HepG2 (cell line): ENCODE measurements at regions not wholly inside any gene's neighbourhood (a gene's known extent, or its start where the extent isn't known, plus 50 kb on each side); places are given as distances from the start of the nearest gene placed in this dataset.

Source experiments
- ATAC-seq: fragments of 200-7000 bp; cut with Tn5 transposase; 3 replicates; pipeline ENCODE4 v1.9.1; 2020; ENCODE audit warnings: mild to moderate bottlenecking, moderate library complexity
- BruUV-seq: library from RNA; stranded (reverse); fragments of 400-500 nt; replicated peaks from 2 replicates; lab custom pipeline; 2021; lab: Mats Ljungman, UMichigan
- CTCF ChIA-PET: fragments of 300-600 bp; formaldehyde crosslinking; extraction: SDS; loops from one replicate; lab custom pipeline; 2021; ENCODE audit warnings: low total read pairs, inconsistent platforms, low intra/inter-chr PET ratio; lab: Yijun Ruan, JAX
- POLR2A ChIA-PET: fragments of 350-600 bp; sonication (Branson Sonifier 250); formaldehyde crosslinking; loops from one replicate; lab custom pipeline; 2020; ENCODE audit warnings: antibody characterized with exemption, inconsistent platforms; lab: Yijun Ruan, JAX
- DNase-seq: peaks from one replicate; pipeline ENCODE4 v3.0.0-alpha.2; 2015; ENCODE audit warnings: low spot score
- FAIRE-seq: peaks from 3 replicates; lab custom pipeline; 2011; peaks lifted over from hg19 to GRCh38; lab: Jason Lieb, UNC
- H2AFZ ChIP-seq: one replicate; pipeline ENCODE4 v1.6.1; 2011; ENCODE audit warnings: low read length, inconsistent platforms
- H3K27ac ChIP-seq: fragments of 300-600 bp; 3 replicates; pipeline ENCODE4 v1.8.0; 2011; ENCODE audit warnings: mixed run types, mild to moderate bottlenecking, mixed read lengths, low read length, inconsistent platforms; ENCODE audit not compliant: insufficient read depth; ENCODE audit errors: extremely low read length
- H3K27me3 ChIP-seq, 2 experiments: fragments of 200-600 bp in 1 of 2; 2 replicates in 1 of 2; 3 replicates in 1 of 2; pipeline versions ENCODE4 v1.6.0 to v1.8.0; 2011; ENCODE audit warnings: low read length in 2 of 2, mild to moderate bottlenecking in 2 of 2, moderate library complexity in 2 of 2, inconsistent platforms in 1 of 2; ENCODE audit not compliant: insufficient read depth in 2 of 2, control insufficient read depth in 1 of 2
- H3K36me3 ChIP-seq, 2 experiments: fragments of 200-600 bp in 1 of 2; replicated peaks in 1 of 2; 2 replicates in 1 of 2; 3 replicates in 1 of 2; pipeline versions ENCODE4 v1.5.1 to v1.8.0; 2011; ENCODE audit warnings: low read length in 2 of 2, inconsistent platforms in 1 of 2; ENCODE audit not compliant: insufficient read depth in 2 of 2, control insufficient read depth in 1 of 2
- H3K4me1 ChIP-seq: 2 replicates; pipeline ENCODE4 v1.5.1; 2012; ENCODE audit warnings: low read length, inconsistent platforms; ENCODE audit not compliant: insufficient read depth
- H3K4me2 ChIP-seq: 2 replicates; pipeline ENCODE4 v1.6.0; 2011; ENCODE audit warnings: low read depth, low read length, inconsistent platforms
- H3K4me3 ChIP-seq, 3 experiments: fragments of 200-600 bp in 1 of 3; sonication (generic), shearing (Covaris generic) in 1 of 3; replicated peaks in 1 of 3; 2 replicates each; pipeline ENCODE4 v1.5.1; 2011 to 2016; ENCODE audit warnings: low read length in 3 of 3, inconsistent platforms in 2 of 3, low read depth in 2 of 3, mild to moderate bottlenecking in 2 of 3, control low read depth in 1 of 3, mixed read lengths in 1 of 3; ENCODE audit not compliant: insufficient read depth in 1 of 3
- H3K79me2 ChIP-seq: one replicate; pipeline ENCODE4 v1.6.1; 2011; ENCODE audit warnings: low read length, inconsistent platforms; ENCODE audit not compliant: insufficient read depth
- H3K9ac ChIP-seq: 2 replicates; pipeline ENCODE4 v1.6.0; 2011; ENCODE audit warnings: mild to moderate bottlenecking, low read depth, low read length, inconsistent platforms; ENCODE audit not compliant: insufficient read depth
- H3K9me3 ChIP-seq: 2 replicates; pipeline ENCODE4 v1.5.1; 2012; ENCODE audit warnings: mild to moderate bottlenecking, low read length
- H4K20me1 ChIP-seq: 2 replicates; pipeline ENCODE4 v1.6.0; 2011; ENCODE audit warnings: inconsistent platforms, mild to moderate bottlenecking, low read length, moderate library complexity; ENCODE audit not compliant: insufficient read depth
- HNRNPUL1 ChIP-seq: fragments of 200-400 bp; formaldehyde crosslinking; IDR thresholded peaks from 2 replicates; pipeline ENCODE4 v1.6.1; 2017; ENCODE audit warnings: low read depth, mild to moderate bottlenecking, low read length, moderate library complexity
- KLF6 ChIP-seq: IDR thresholded peaks from 2 replicates; pipeline ENCODE4 v1.8.0; 2016; ENCODE audit warnings: missing biosample characterization, missing genetic modification reagents
- TARDBP ChIP-seq: sonication (generic); formaldehyde crosslinking; IDR thresholded peaks from 2 replicates; pipeline ENCODE4 v1.8.0; 2022; ENCODE audit warnings: mild to moderate bottlenecking, missing genetic modification reagents
- ZNF24 ChIP-seq: fragments of 450-650 bp; IDR thresholded peaks from 2 replicates; pipeline ENCODE4 v1.6.1; 2017; ENCODE audit warnings: antibody characterized with exemption, mild to moderate bottlenecking
- ZNF501 ChIP-seq: sonication (generic); formaldehyde crosslinking; IDR thresholded peaks from 2 replicates; pipeline ENCODE4 v1.5.1; 2020; ENCODE audit warnings: mild to moderate bottlenecking, moderate library complexity, missing genetic modification reagents
- ZNF619 ChIP-seq: sonication (generic); formaldehyde crosslinking; IDR thresholded peaks from 2 replicates; pipeline ENCODE4 v1.4.0; 2020; ENCODE audit warnings: mild to moderate bottlenecking, missing genetic modification reagents
- ZNF746 ChIP-seq: sonication (generic); formaldehyde crosslinking; IDR thresholded peaks from 2 replicates; pipeline ENCODE4 v1.8.0; 2022; ENCODE audit warnings: mild to moderate bottlenecking, missing genetic modification reagents
- WGBS: methylation state at CpG from one replicate; pipeline ENCODE4 v1.1.6; 2017; ENCODE audit warnings: low lambda C conversion rate; 5-methylcytosine and 5-hydroxymethylcytosine counted together
- in situ Hi-C: cut with HindIII; loops from 2 replicates; pipeline ENCODE4 v1.10.0; 2017; ENCODE audit warnings: low pct_unique_long_range_greater_than_20kb; ENCODE audit not compliant: extremely low pct_ligation_motif_present
- intact Hi-C: fragments of 100-400 bp; cut with micrococcal nuclease; formaldehyde crosslinking; loops from one replicate; pipeline ENCODE4 v1.10.0; 2022; ENCODE audit not compliant: unreplicated experiment
- TF ChIP-seq, protein P1 (sequence below): sonication (generic); formaldehyde crosslinking; IDR thresholded peaks from 2 replicates; pipeline ENCODE4 v1.5.1; 2020; ENCODE audit warnings: mild to moderate bottlenecking, missing genetic modification reagents, moderate library complexity
- TF ChIP-seq, protein P2 (sequence below): sonication (generic); formaldehyde crosslinking; IDR thresholded peaks from 2 replicates; pipeline ENCODE4 v1.8.1; 2022; ENCODE audit warnings: mild to moderate bottlenecking, missing genetic modification reagents
- TF ChIP-seq, protein P3 (sequence below), 2 experiments: sonication (generic) in 1 of 2; formaldehyde crosslinking in 1 of 2; IDR thresholded peaks; 2 replicates each; pipeline versions ENCODE4 v1.6.1 to v1.9.0; 2014 to 2022; ENCODE audit warnings: antibody characterized with exemption in 1 of 2, borderline replicate concordance in 1 of 2, inconsistent platforms in 1 of 2, low read depth in 1 of 2, missing genetic modification reagents in 1 of 2
- TF ChIP-seq, protein P4 (sequence below): sonication (generic); formaldehyde crosslinking; IDR thresholded peaks from 2 replicates; pipeline ENCODE4 v1.4.0; 2020; ENCODE audit warnings: missing genetic modification reagents

DNA sequence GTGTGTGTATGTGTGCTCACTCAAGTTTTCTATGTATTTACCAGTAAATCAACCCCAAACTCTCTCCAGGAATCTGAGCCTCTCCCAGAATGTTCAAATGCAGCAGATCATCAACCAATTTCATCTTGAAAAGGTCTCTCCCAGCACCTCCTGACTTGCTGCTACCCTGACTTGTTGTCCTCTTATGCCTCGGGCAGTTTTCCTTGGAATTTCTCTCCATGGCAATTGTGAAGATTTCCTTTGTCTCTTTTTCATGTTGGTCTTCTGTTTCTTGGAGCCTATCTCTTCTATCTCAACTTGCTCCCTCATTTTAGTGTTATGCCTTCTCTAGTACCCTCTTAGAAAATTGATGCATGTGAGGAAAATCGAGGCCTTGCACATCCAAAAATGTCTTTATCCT is 303.6 kb upstream of the KIF2A start (continued):
- TF ChIP-seq, protein P1, sequence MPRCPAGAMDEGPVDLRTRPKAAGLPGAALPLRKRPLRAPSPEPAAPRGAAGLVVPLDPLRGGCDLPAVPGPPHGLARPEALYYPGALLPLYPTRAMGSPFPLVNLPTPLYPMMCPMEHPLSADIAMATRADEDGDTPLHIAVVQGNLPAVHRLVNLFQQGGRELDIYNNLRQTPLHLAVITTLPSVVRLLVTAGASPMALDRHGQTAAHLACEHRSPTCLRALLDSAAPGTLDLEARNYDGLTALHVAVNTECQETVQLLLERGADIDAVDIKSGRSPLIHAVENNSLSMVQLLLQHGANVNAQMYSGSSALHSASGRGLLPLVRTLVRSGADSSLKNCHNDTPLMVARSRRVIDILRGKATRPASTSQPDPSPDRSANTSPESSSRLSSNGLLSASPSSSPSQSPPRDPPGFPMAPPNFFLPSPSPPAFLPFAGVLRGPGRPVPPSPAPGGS (CRISPR knock-in tag), result no peak

DNA sequence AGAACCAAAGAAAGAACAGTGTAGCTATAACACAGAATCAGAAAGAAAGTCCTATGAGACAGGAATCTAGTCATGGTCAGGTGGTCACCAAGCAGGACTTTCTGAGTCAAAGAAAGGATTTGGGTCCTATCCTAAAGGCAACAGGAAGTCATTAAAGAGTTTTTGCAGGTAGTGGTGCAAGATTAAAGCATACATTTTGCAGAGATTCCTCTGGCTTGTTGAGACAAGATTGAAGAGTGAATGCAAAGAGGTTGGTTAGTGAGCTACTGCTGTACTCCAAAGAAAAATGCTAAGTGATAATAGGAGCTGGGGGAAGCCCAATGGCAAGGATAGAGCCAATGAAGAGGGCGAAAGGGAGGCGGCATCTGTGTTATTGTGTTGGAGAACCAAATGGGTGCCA is 300.5 kb upstream of the KIF2A start:
- Histone ChIP-seq H3K9ac (no peak overlapping the region), H3K79me2 (no peaks in the 10 kb centered on the region), H3K27me3 (peaks cover 0 to 10% of the 10 kb centered on the region in 2 experiments; a peak in 1 of 5 replicates), H2AFZ (no peak overlapping the region), H3K4me1 (no peaks in the 10 kb centered on the region), H3K36me3 (no peaks in the 10 kb centered on the region), H3K9me3 (no peaks in the 10 kb centered on the region), H3K4me2 (no peak overlapping the region), H4K20me1 (no peaks in the 10 kb centered on the region), H3K27ac (no peak overlapping the region), H3K4me3 (no peak overlapping the region)
- POLR2A ChIA-PET, result no interaction called here
- intact Hi-C loops, result no loop called here
- CTCF ChIA-PET, result no interaction called here
- TF ChIP-seq TARDBP (CRISPR knock-in tag), result no peak
- TF ChIP-seq, protein P2, sequence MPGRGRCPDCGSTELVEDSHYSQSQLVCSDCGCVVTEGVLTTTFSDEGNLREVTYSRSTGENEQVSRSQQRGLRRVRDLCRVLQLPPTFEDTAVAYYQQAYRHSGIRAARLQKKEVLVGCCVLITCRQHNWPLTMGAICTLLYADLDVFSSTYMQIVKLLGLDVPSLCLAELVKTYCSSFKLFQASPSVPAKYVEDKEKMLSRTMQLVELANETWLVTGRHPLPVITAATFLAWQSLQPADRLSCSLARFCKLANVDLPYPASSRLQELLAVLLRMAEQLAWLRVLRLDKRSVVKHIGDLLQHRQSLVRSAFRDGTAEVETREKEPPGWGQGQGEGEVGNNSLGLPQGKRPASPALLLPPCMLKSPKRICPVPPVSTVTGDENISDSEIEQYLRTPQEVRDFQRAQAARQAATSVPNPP (CRISPR knock-in tag), result no peak
- TF ChIP-seq ZNF24, result no peak
- TF ChIP-seq ZNF619 (CRISPR knock-in tag), result no peak
- TF ChIP-seq, protein P3, sequence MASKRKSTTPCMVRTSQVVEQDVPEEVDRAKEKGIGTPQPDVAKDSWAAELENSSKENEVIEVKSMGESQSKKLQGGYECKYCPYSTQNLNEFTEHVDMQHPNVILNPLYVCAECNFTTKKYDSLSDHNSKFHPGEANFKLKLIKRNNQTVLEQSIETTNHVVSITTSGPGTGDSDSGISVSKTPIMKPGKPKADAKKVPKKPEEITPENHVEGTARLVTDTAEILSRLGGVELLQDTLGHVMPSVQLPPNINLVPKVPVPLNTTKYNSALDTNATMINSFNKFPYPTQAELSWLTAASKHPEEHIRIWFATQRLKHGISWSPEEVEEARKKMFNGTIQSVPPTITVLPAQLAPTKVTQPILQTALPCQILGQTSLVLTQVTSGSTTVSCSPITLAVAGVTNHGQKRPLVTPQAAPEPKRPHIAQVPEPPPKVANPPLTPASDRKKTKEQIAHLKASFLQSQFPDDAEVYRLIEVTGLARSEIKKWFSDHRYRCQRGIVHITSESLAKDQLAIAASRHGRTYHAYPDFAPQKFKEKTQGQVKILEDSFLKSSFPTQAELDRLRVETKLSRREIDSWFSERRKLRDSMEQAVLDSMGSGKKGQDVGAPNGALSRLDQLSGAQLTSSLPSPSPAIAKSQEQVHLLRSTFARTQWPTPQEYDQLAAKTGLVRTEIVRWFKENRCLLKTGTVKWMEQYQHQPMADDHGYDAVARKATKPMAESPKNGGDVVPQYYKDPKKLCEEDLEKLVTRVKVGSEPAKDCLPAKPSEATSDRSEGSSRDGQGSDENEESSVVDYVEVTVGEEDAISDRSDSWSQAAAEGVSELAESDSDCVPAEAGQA (IDR thresholded peaks at IDR 0.05; ENCODE audit: low read depth), result no peak
- TF ChIP-seq, protein P3 (CRISPR knock-in tag; IDR thresholded peaks at IDR 0.05; ENCODE audit: borderline replicate concordance), result no peak
- TF ChIP-seq, protein P4, sequence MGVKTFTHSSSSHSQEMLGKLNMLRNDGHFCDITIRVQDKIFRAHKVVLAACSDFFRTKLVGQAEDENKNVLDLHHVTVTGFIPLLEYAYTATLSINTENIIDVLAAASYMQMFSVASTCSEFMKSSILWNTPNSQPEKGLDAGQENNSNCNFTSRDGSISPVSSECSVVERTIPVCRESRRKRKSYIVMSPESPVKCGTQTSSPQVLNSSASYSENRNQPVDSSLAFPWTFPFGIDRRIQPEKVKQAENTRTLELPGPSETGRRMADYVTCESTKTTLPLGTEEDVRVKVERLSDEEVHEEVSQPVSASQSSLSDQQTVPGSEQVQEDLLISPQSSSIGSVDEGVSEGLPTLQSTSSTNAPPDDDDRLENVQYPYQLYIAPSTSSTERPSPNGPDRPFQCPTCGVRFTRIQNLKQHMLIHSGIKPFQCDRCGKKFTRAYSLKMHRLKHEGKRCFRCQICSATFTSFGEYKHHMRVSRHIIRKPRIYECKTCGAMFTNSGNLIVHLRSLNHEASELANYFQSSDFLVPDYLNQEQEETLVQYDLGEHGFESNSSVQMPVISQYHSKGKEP (CRISPR knock-in tag), result no peak
- TF ChIP-seq KLF6, result no peak
- no peak for TF ChIP-seq ZNF746 (CRISPR knock-in tag)
- no peak for TF ChIP-seq HNRNPUL1
- TF ChIP-seq ZNF501, result no peak
- in situ Hi-C loops, result no loop called here
- ATAC-seq (no peak), FAIRE-seq (no peak), DNase-seq (no peak)
- WGBS, result 7% methylated on average over 2 of the region's 2 CpGs
- BruUV-seq, result no TSS peak
